ENCODE measurements at regions not wholly inside any gene's neighbourhood (a gene's known extent, or its start where the extent isn't known, plus 50 kb on each side); places are given as distances from the start of the nearest gene placed in this dataset.

GRCh38 chr10:8453587-8453986, 399.1 kb downstream of the GATA3 start:
- Histone ChIP-seq H3K27me3 (no peaks in the 10 kb centered on the region), H3K4me1 (no peaks in the 10 kb centered on the region), H3K9me3 (peaks cover 0 to 6% (median 0%) of the 10 kb centered on the region in 4 donors), H3K27ac (no peak overlapping the region), H3K36me3 (no peaks in the 10 kb centered on the region), H3K4me3 (no peak overlapping the region)
- DNase-seq, result no peak
- TF ChIP-seq CTCF (IDR thresholded peaks at IDR 0.05), result no peak
- TF ChIP-seq POLR2A (IDR thresholded peaks at IDR 0.05), result no peak

- Histone ChIP-seq H3K9me3 (peaks cover 0 to 6% (median 0%) of the 10 kb centered on the region in 4 donors), H3K27me3 (no peaks in the 10 kb centered on the region), H3K27ac (no peak overlapping the region), H3K36me3 (no peaks in the 10 kb centered on the region), H3K4me1 (no peaks in the 10 kb centered on the region), H3K4me3 (no peak overlapping the region)
- TF ChIP-seq CTCF (IDR thresholded peaks at IDR 0.05), result no peak
- TF ChIP-seq POLR2A (IDR thresholded peaks at IDR 0.05), result no peak
- DNase-seq, result no peak
Measured at GRCh38 chr10:8454357-8454756, 399.9 kb downstream of the GATA3 start.

- TF ChIP-seq POLR2A (IDR thresholded peaks at IDR 0.05) (no peak), CTCF (IDR thresholded peaks at IDR 0.05) (no peak)
Measured at GRCh38 chr10:8455181-8455580, 400.7 kb downstream of the GATA3 start.

GRCh38 chr10:8456386-8456785, 401.9 kb downstream of the GATA3 start:
- Histone ChIP-seq H3K9me3 (peaks cover 0 to 6% (median 0%) of the 10 kb centered on the region in 4 donors), H3K27me3 (no peaks in the 10 kb centered on the region), H3K27ac (no peak overlapping the region), H3K4me1 (no peaks in the 10 kb centered on the region), H3K36me3 (no peaks in the 10 kb centered on the region), H3K4me3 (no peak overlapping the region)
- TF ChIP-seq CTCF (IDR thresholded peaks at IDR 0.05), result no peak
- no peak for TF ChIP-seq POLR2A (IDR thresholded peaks at IDR 0.05)
- DNase-seq, result no peak

More at GRCh38 chr10:8455181-8455580, 400.7 kb downstream of the GATA3 start:
- no peaks in the 10 kb centered on the region for H3K36me3 ChIP-seq
- H3K27ac ChIP-seq, result no peak overlapping the region
- no peaks in the 10 kb centered on the region for H3K27me3 ChIP-seq
- H3K4me1 ChIP-seq, result no peaks in the 10 kb centered on the region
- DNase-seq, result no peak
- peaks cover 0 to 6% (median 0%) of the 10 kb centered on the region in 4 donors for H3K9me3 ChIP-seq
- H3K4me3 ChIP-seq, result no peak overlapping the region

- peaks cover 0 to 6% (median 0%) of the 10 kb centered on the region in 4 donors for H3K9me3 ChIP-seq
- H3K36me3 ChIP-seq, result no peaks in the 10 kb centered on the region
- no peak overlapping the region for H3K27ac ChIP-seq
- H3K4me1 ChIP-seq, result no peaks in the 10 kb centered on the region
- no peak overlapping the region for H3K4me3 ChIP-seq
- DNase-seq, result no peak
- TF ChIP-seq CTCF (IDR thresholded peaks at IDR 0.05), result no peak
- H3K27me3 ChIP-seq, result no peaks in the 10 kb centered on the region
Measured at GRCh38 chr10:8460626-8461025, 406.1 kb downstream of the GATA3 start.

- Histone ChIP-seq H3K27ac (no peak overlapping the region), H3K36me3 (no peaks in the 10 kb centered on the region), H3K9me3 (peaks cover 0 to 6% (median 0%) of the 10 kb centered on the region in 4 donors), H3K4me1 (no peaks in the 10 kb centered on the region), H3K4me3 (no peak overlapping the region), H3K27me3 (no peaks in the 10 kb centered on the region)
- TF ChIP-seq CTCF (IDR thresholded peaks at IDR 0.05), result no peak
- TF ChIP-seq POLR2A (IDR thresholded peaks at IDR 0.05), result no peak
- no peak for DNase-seq
Measured at GRCh38 chr10:8462565-8462964, 408.1 kb downstream of the GATA3 start.
